GM23338 (cell line): ENCODE measurements at regions not wholly inside any gene's neighbourhood (a gene's known extent, or its start where the extent isn't known, plus 50 kb on each side); places are given as distances from the start of the nearest gene placed in this dataset.

Experiments used
- ATAC-seq: fragments of 200-7000 bp; cut with Tn5 transposase; 3 replicates; pipeline ENCODE4 v1.9.1; 2020
- DNase-seq: peaks from one replicate; pipeline ENCODE4 v3.0.0-alpha.2; 2015; ENCODE audit warnings: low spot score
- H2AFZ ChIP-seq: fragments of 200-600 bp; sonication (generic); 2 replicates; pipeline ENCODE4 v1.8.0; 2016; ENCODE audit warnings: antibody characterized with exemption, mild to moderate bottlenecking, moderate library complexity
- H3F3A ChIP-seq: fragments of 200-600 bp; sonication (generic); replicated peaks from 2 replicates; pipeline ENCODE4 v1.8.0; 2017; ENCODE audit warnings: antibody characterized with exemption, mixed run types, low read depth
- H3K27ac ChIP-seq: fragments of 200-600 bp; sonication (generic); 2 replicates; pipeline ENCODE4 v1.6.1; 2016; ENCODE audit warnings: low read depth
- H3K27me3 ChIP-seq: fragments of 200-600 bp; sonication (generic); 2 replicates; pipeline ENCODE4 v1.8.0; 2016; ENCODE audit warnings: mild to moderate bottlenecking, mixed run types, moderate library complexity; ENCODE audit not compliant: insufficient read depth
- H3K36me3 ChIP-seq: fragments of 200-600 bp; sonication (generic); 2 replicates; pipeline ENCODE4 v1.8.0; 2016; ENCODE audit warnings: mild to moderate bottlenecking; ENCODE audit not compliant: insufficient read depth
- H3K4me1 ChIP-seq: fragments of 200-600 bp; sonication (generic); 2 replicates; pipeline ENCODE4 v1.8.0; 2016; ENCODE audit warnings: mild to moderate bottlenecking, moderate library complexity; ENCODE audit not compliant: insufficient read depth
- H3K4me2 ChIP-seq: fragments of 200-600 bp; sonication (generic); 2 replicates; pipeline ENCODE4 v1.7.1; 2017; ENCODE audit warnings: mixed run types
- H3K4me3 ChIP-seq: fragments of 200-600 bp; sonication (generic); 2 replicates; pipeline ENCODE4 v1.6.1; 2016; ENCODE audit warnings: mixed run types
- H3K79me2 ChIP-seq: fragments of 200-600 bp; sonication (generic); replicated peaks from 2 replicates; pipeline ENCODE4 v1.8.0; 2017; ENCODE audit warnings: mild to moderate bottlenecking; ENCODE audit not compliant: insufficient read depth
- H3K9me2 ChIP-seq: fragments of 200-600 bp; sonication (generic); 2 replicates; pipeline ENCODE4 v1.8.0; 2017; ENCODE audit not compliant: insufficient read depth
- H4K20me1 ChIP-seq: fragments of 200-600 bp; sonication (generic); replicated peaks from 2 replicates; pipeline ENCODE4 v1.8.0; 2017; ENCODE audit warnings: mild to moderate bottlenecking; ENCODE audit not compliant: insufficient read depth
- H3K27ac Mint-ChIP-seq: 2 replicates; pipeline ENCODE4 v1.8.0; 2020; ENCODE audit warnings: inconsistent platforms, mild to moderate bottlenecking, moderate library complexity, mixed read lengths
- H3K27me3 Mint-ChIP-seq: 3 replicates; pipeline ENCODE4 v1.8.0; 2022; ENCODE audit warnings: low read depth, mild to moderate bottlenecking, moderate library complexity, mixed read lengths, inconsistent platforms; ENCODE audit not compliant: insufficient read depth, poor library complexity
- H3K36me3 Mint-ChIP-seq: 3 replicates; pipeline ENCODE4 v1.8.0; 2021; ENCODE audit warnings: low read depth, mild to moderate bottlenecking, inconsistent platforms, moderate library complexity, mixed read lengths
- H3K4me1 Mint-ChIP-seq: 3 replicates; pipeline ENCODE4 v1.8.0; 2020; ENCODE audit warnings: mild to moderate bottlenecking, inconsistent platforms, mixed read lengths
- H3K4me3 Mint-ChIP-seq: 3 replicates; pipeline ENCODE4 v1.8.0; 2021; ENCODE audit warnings: moderate library complexity, mild to moderate bottlenecking, inconsistent platforms, mixed read lengths
- H3K9me3 Mint-ChIP-seq: 3 replicates; pipeline ENCODE4 v1.8.0; 2020; ENCODE audit warnings: moderate library complexity, mild to moderate bottlenecking, inconsistent platforms, mixed read lengths
- CREB1 ChIP-seq: fragments of 250-450 bp; sonication (Bioruptor Pico); IDR thresholded peaks from 2 replicates; pipeline ENCODE4 v1.5.0; 2020; ENCODE audit warnings: low read depth, mild to moderate bottlenecking, moderate library complexity
- CTCF ChIP-seq, 2 experiments: fragments of 200-600 bp in 1 of 2; sonication (generic) in 1 of 2; conservative IDR thresholded peaks; 2 replicates each; pipeline versions ENCODE4 v1.5.1 to v1.6.1; 2016 to 2017; ENCODE audit warnings: antibody characterized with exemption in 2 of 2, low read depth in 2 of 2, mild to moderate bottlenecking in 2 of 2, moderate library complexity in 1 of 2
- ETS1 ChIP-seq: IDR thresholded peaks from 2 replicates; pipeline ENCODE4 v1.6.1; 2016; ENCODE audit warnings: antibody characterized with exemption
- EZH2 ChIP-seq: fragments of 200-600 bp; sonication (generic); IDR thresholded peaks from one replicate; pipeline ENCODE4 v1.8.0; 2017; ENCODE audit warnings: antibody characterized with exemption, mild to moderate bottlenecking, low read depth; ENCODE audit not compliant: unreplicated experiment
- EZH2phosphoT487 ChIP-seq: fragments of 200-600 bp; sonication (generic); IDR thresholded peaks from one replicate; pipeline ENCODE4 v1.8.1; 2018; ENCODE audit warnings: antibody characterized with exemption; ENCODE audit not compliant: unreplicated experiment
- JUNB ChIP-seq: IDR thresholded peaks from one replicate; pipeline ENCODE4 v1.6.1; 2016; ENCODE audit warnings: antibody characterized with exemption; ENCODE audit not compliant: unreplicated experiment
- NANOG ChIP-seq: IDR thresholded peaks from 2 replicates; pipeline ENCODE4 v1.6.1; 2016; ENCODE audit warnings: antibody characterized with exemption, borderline replicate concordance
- ZNF462 ChIP-seq: fragments of 250-450 bp; sonication (Bioruptor Pico); IDR thresholded peaks from 2 replicates; pipeline ENCODE4 v1.5.0; 2020; ENCODE audit warnings: mild to moderate bottlenecking, moderate library complexity

GRCh38 chr7:153943861-153944260, 108.3 kb upstream of the DPP6 start (continued):
- no peak for TF ChIP-seq CTCF (conservative IDR thresholded peaks at IDR 0.05; ENCODE audit: low read depth in 2 of 2)
- TF ChIP-seq NANOG, result no peak
- TF ChIP-seq ZNF462 (CRISPR knock-in tag), result no peak
- no peak for TF ChIP-seq EZH2

- H3F3A ChIP-seq, result no peaks in the 10 kb centered on the region
- Mint-ChIP-seq H3K4me1 (peaks cover 11% of the 10 kb centered on the region), H3K9me3 (peaks cover 86% of the 10 kb centered on the region), H3K36me3 (peaks cover 26% of the 10 kb centered on the region), H3K27me3 (peaks cover 3% of the 10 kb centered on the region), H3K27ac (no peak overlapping the region), H3K4me3 (no peak overlapping the region)
- peaks cover 7% of the 10 kb centered on the region; the same call in 1 of the 2 replicates for H3K36me3 ChIP-seq
- ATAC-seq (no peak), DNase-seq (no peak)
- H3K79me2 ChIP-seq, result no peaks in the 10 kb centered on the region
- no peak overlapping the region for H3K4me3 ChIP-seq
- no peak overlapping the region for H3K27ac ChIP-seq
- no peaks in the 10 kb centered on the region for H3K9me2 ChIP-seq
- H4K20me1 ChIP-seq, result no peaks in the 10 kb centered on the region
- no peak overlapping the region for H2AFZ ChIP-seq
- H3K4me1 ChIP-seq, result no peaks in the 10 kb centered on the region
- no peaks in the 10 kb centered on the region for H3K27me3 ChIP-seq
- no peak overlapping the region for H3K4me2 ChIP-seq
- TF ChIP-seq CTCF (conservative IDR thresholded peaks at IDR 0.05; ENCODE audit: low read depth in 2 of 2), result no peak
- TF ChIP-seq JUNB, result no peak
- TF ChIP-seq NANOG, result no peak
- no peak for TF ChIP-seq CREB1 (CRISPR knock-in tag)
- TF ChIP-seq ETS1, result no peak
- TF ChIP-seq EZH2, result no peak
- no peak for TF ChIP-seq EZH2phosphoT487
These were observed 104.1 kb upstream of the DPP6 start for GRCh38 chr7:153948060-153948459.
